Muscle of leg (tissue), 3 donors: ENCODE measurements at regions not wholly inside any gene's neighbourhood (a gene's known extent, or its start where the extent isn't known, plus 50 kb on each side); places are given as distances from the start of the nearest gene placed in this dataset.

Experiments used
- DNase-seq: peaks from one replicate; pipeline ENCODE4 v3.0.0; 2013
- H3K27ac ChIP-seq: one replicate; pipeline ENCODE4 v1.5.1; 2013; ENCODE audit warnings: mild to moderate bottlenecking, low read length, control low read depth
- H3K27me3 ChIP-seq: one replicate; pipeline ENCODE4 v1.6.1; 2013; ENCODE audit warnings: low read length; ENCODE audit not compliant: control insufficient read depth, insufficient read depth
- H3K36me3 ChIP-seq: one replicate; pipeline ENCODE4 v1.6.1; 2013; ENCODE audit warnings: low read length; ENCODE audit not compliant: control insufficient read depth, insufficient read depth
- H3K4me1 ChIP-seq: one replicate; pipeline ENCODE4 v1.6.1; 2013; ENCODE audit warnings: low read length; ENCODE audit not compliant: control insufficient read depth, insufficient read depth
- H3K4me3 ChIP-seq: one replicate; pipeline ENCODE4 v1.5.1; 2013; ENCODE audit warnings: low read length, control low read depth
- H3K9me3 ChIP-seq: replicated peaks from 2 replicates; pipeline ENCODE4 v1.6.1; 2013; ENCODE audit warnings: low read depth, low read length; ENCODE audit not compliant: control insufficient read depth
- WGBS: methylation state at CpG from one replicate; pipeline ENCODE4 v1.1.5; 2013; ENCODE audit warnings: missing lambda C conversion rate; ENCODE audit not compliant: insufficient coverage; 5-methylcytosine and 5-hydroxymethylcytosine counted together

GRCh38 chr7:28304290-28304689 lies 108.0 kb upstream of the CREB5 start:
- no peaks in the 10 kb centered on the region for H3K27me3 ChIP-seq
- H3K4me3 ChIP-seq, result no peak overlapping the region
- no peaks in the 10 kb centered on the region for H3K9me3 ChIP-seq
- no peaks in the 10 kb centered on the region for H3K36me3 ChIP-seq
- H3K4me1 ChIP-seq, result peaks cover 2% of the 10 kb centered on the region
- no peak overlapping the region for H3K27ac ChIP-seq
- no peak for DNase-seq

GRCh38 chr7:28309704-28310459 lies 102.4 kb upstream of the CREB5 start:
- DNase-seq, result no peak
- WGBS, result 55% methylated on average over 3 of the region's 4 CpGs
- Histone ChIP-seq H3K4me3 (no peak overlapping the region), H3K4me1 (no peaks in the 10 kb centered on the region), H3K27ac (no peak overlapping the region), H3K9me3 (no peaks in the 10 kb centered on the region), H3K27me3 (peaks cover 5% of the 10 kb centered on the region), H3K36me3 (no peaks in the 10 kb centered on the region)

GRCh38 chr7:28310460-28310848 lies 101.9 kb upstream of the CREB5 start:
- H3K36me3 ChIP-seq, result no peaks in the 10 kb centered on the region
- no CpG with 5 or more reads among the region's 6 CpGs for WGBS
- H3K4me1 ChIP-seq, result no peaks in the 10 kb centered on the region
- DNase-seq, result no peak
- H3K9me3 ChIP-seq, result no peaks in the 10 kb centered on the region
- no peak overlapping the region for H3K27ac ChIP-seq
- H3K27me3 ChIP-seq, result peaks cover 5% of the 10 kb centered on the region
- no peak overlapping the region for H3K4me3 ChIP-seq

GRCh38 chr7:28311670-28312069 lies 100.6 kb upstream of the CREB5 start:
- H3K9me3 ChIP-seq, result no peaks in the 10 kb centered on the region
- H3K4me1 ChIP-seq, result peaks cover 3% of the 10 kb centered on the region
- H3K4me3 ChIP-seq, result no peak overlapping the region
- H3K27me3 ChIP-seq, result peaks cover 7% of the 10 kb centered on the region
- no peak for DNase-seq
- 87% methylated on average over 9 of the region's 12 CpGs for WGBS
- H3K27ac ChIP-seq, result no peak overlapping the region
- no peaks in the 10 kb centered on the region for H3K36me3 ChIP-seq

GRCh38 chr7:28312948-28313347 lies 99.4 kb upstream of the CREB5 start:
- 92% methylated on average over 5 of the region's 6 CpGs for WGBS
- Histone ChIP-seq H3K9me3 (no peaks in the 10 kb centered on the region), H3K27ac (no peak overlapping the region), H3K36me3 (no peaks in the 10 kb centered on the region), H3K4me3 (no peak overlapping the region), H3K4me1 (peaks cover 3% of the 10 kb centered on the region), H3K27me3 (peaks cover 7% of the 10 kb centered on the region)
- DNase-seq, result no peak

GRCh38 chr7:28314841-28315240 lies 97.5 kb upstream of the CREB5 start:
- Histone ChIP-seq H3K9me3 (no peaks in the 10 kb centered on the region), H3K4me1 (peaks cover 3% of the 10 kb centered on the region), H3K36me3 (no peaks in the 10 kb centered on the region), H3K27ac (no peak overlapping the region), H3K4me3 (no peak overlapping the region), H3K27me3 (peaks cover 7% of the 10 kb centered on the region)
- DNase-seq, result no peak
- no CpG with 5 or more reads among the region's 3 CpGs for WGBS

GRCh38 chr7:28315565-28316410 lies 96.5 kb upstream of the CREB5 start:
- Histone ChIP-seq H3K27me3 (peaks cover 7% of the 10 kb centered on the region), H3K4me3 (no peak overlapping the region), H3K36me3 (no peaks in the 10 kb centered on the region), H3K9me3 (no peaks in the 10 kb centered on the region), H3K4me1 (peaks cover 3% of the 10 kb centered on the region), H3K27ac (no peak overlapping the region)
- WGBS, result 48% methylated on average over 6 of the region's 16 CpGs
- peak; percentile 33 for DNase-seq

- H3K36me3 ChIP-seq, result no peaks in the 10 kb centered on the region
- no peak overlapping the region for H3K27ac ChIP-seq
- H3K4me1 ChIP-seq, result peaks cover 3% of the 10 kb centered on the region
- no peak for DNase-seq
- WGBS, result 92% methylated on average over 2 of the region's 3 CpGs
- no peak overlapping the region for H3K4me3 ChIP-seq
- H3K9me3 ChIP-seq, result no peaks in the 10 kb centered on the region
- H3K27me3 ChIP-seq, result peaks cover 7% of the 10 kb centered on the region
Measured at GRCh38 chr7:28316489-28316888, 95.8 kb upstream of the CREB5 start.

- Histone ChIP-seq H3K36me3 (no peaks in the 10 kb centered on the region), H3K27me3 (peaks cover 4% of the 10 kb centered on the region), H3K27ac (no peak overlapping the region), H3K4me3 (no peak overlapping the region), H3K9me3 (no peaks in the 10 kb centered on the region), H3K4me1 (peaks cover 3% of the 10 kb centered on the region)
- no CpG with 5 or more reads among the region's 3 CpGs for WGBS
- DNase-seq, result no peak
Measured at GRCh38 chr7:28318101-28318762, 94.1 kb upstream of the CREB5 start.

- WGBS, result 92% methylated on average over 4 of the region's 7 CpGs
- Histone ChIP-seq H3K4me1 (no peaks in the 10 kb centered on the region), H3K9me3 (no peaks in the 10 kb centered on the region), H3K27ac (no peak overlapping the region), H3K36me3 (no peaks in the 10 kb centered on the region), H3K27me3 (no peaks in the 10 kb centered on the region), H3K4me3 (no peak overlapping the region)
- no peak for DNase-seq
Measured at GRCh38 chr7:28323833-28324232, 88.5 kb upstream of the CREB5 start.
